HEK293 (cell line): ENCODE measurements at regions not wholly inside any gene's neighbourhood (a gene's known extent, or its start where the extent isn't known, plus 50 kb on each side); places are given as distances from the start of the nearest gene placed in this dataset.

Experiments used
- CTCF ChIA-PET: fragments of 350-600 bp; formaldehyde crosslinking; extraction: SDS; loops from one replicate; lab custom pipeline; 2021; ENCODE audit warnings: antibody characterized with exemption; lab: Yijun Ruan, JAX
- POLR2A ChIA-PET: fragments of 300-600 bp; formaldehyde crosslinking; extraction: SDS; loops from one replicate; lab custom pipeline; 2020; ENCODE audit warnings: antibody characterized with exemption, inconsistent platforms; lab: Yijun Ruan, JAX
- H3K27ac ChIP-seq: fragments of 200-500 bp; sonication (Bioruptor generic); 2 replicates; pipeline ENCODE4 v1.5.1; 2014; ENCODE audit warnings: low read depth, low read length, control low read depth, inconsistent platforms; ENCODE audit errors: extremely low read depth
- H3K36me3 ChIP-seq, 2 experiments: fragments of 200-500 bp in 1 of 2; sonication (Bioruptor generic) in 1 of 2; 1 replicate in 1 of 2; 2 replicates in 1 of 2; pipeline ENCODE4 v1.5.1; 2014 to 2017; ENCODE audit warnings: inconsistent platforms in 2 of 2, low read length in 2 of 2; ENCODE audit not compliant: control insufficient read depth in 2 of 2, insufficient read depth in 1 of 2
- H3K4me1 ChIP-seq: fragments of 200-500 bp; sonication (Bioruptor generic); 2 replicates; pipeline ENCODE4 v1.5.1; 2014; ENCODE audit warnings: mild to moderate bottlenecking, low read length, inconsistent platforms; ENCODE audit not compliant: control insufficient read depth, insufficient read depth
- H3K4me3 ChIP-seq: 2 replicates; pipeline ENCODE4 v1.5.1; 2011; ENCODE audit warnings: low read depth, mild to moderate bottlenecking, control low read depth, low read length, moderate library complexity
- H3K9me3 ChIP-seq: fragments of 200-500 bp; sonication (Bioruptor generic); 2 replicates; pipeline ENCODE4 v1.5.1; 2014; ENCODE audit warnings: low read depth, low read length, inconsistent platforms; ENCODE audit not compliant: control insufficient read depth, insufficient read depth
- HOXA7 ChIP-seq: sonication (generic); formaldehyde crosslinking; IDR thresholded peaks from 2 replicates; pipeline ENCODE4 v1.8.1; 2022; ENCODE audit warnings: missing genetic modification reagents, borderline replicate concordance
- KLF16 ChIP-seq: fragments of 450-650 bp; formaldehyde crosslinking; IDR thresholded peaks from 2 replicates; pipeline ENCODE4 v1.5.1; 2017; ENCODE audit warnings: missing biosample characterization, missing genetic modification characterization
- MEIS1 ChIP-seq: sonication (generic); formaldehyde crosslinking; IDR thresholded peaks from 2 replicates; pipeline ENCODE4 v1.8.1; 2022; ENCODE audit warnings: missing genetic modification reagents, mild to moderate bottlenecking, borderline replicate concordance
- SCRT1 ChIP-seq: fragments of 450-650 bp; formaldehyde crosslinking; IDR thresholded peaks from 2 replicates; pipeline ENCODE4 v1.5.1; 2016; ENCODE audit warnings: missing biosample characterization, missing genetic modification characterization, borderline replicate concordance
- YY1 ChIP-seq: fragments of 450-650 bp; formaldehyde crosslinking; IDR thresholded peaks from 2 replicates; pipeline ENCODE4 v1.5.1; 2018; ENCODE audit warnings: missing biosample characterization, missing genetic modification characterization
- ZBTB7A ChIP-seq: fragments of 450-650 bp; formaldehyde crosslinking; IDR thresholded peaks from 2 replicates; pipeline ENCODE4 v1.5.1; 2016; ENCODE audit warnings: low read depth, missing biosample characterization, missing genetic modification characterization
- ZNF133 ChIP-seq: fragments of 450-650 bp; formaldehyde crosslinking; IDR thresholded peaks from 2 replicates; pipeline ENCODE4 v1.5.1; 2016; ENCODE audit warnings: missing biosample characterization, missing genetic modification characterization
- ZNF140 ChIP-seq: fragments of 450-650 bp; formaldehyde crosslinking; IDR thresholded peaks from 2 replicates; pipeline ENCODE4 v1.5.1; 2016; ENCODE audit warnings: missing biosample characterization, missing genetic modification characterization
- ZNF16 ChIP-seq: fragments of 450-650 bp; formaldehyde crosslinking; IDR thresholded peaks from 2 replicates; pipeline ENCODE4 v1.5.1; 2016; ENCODE audit warnings: low read depth, missing biosample characterization, missing genetic modification characterization
- ZNF175 ChIP-seq: fragments of 450-650 bp; formaldehyde crosslinking; IDR thresholded peaks from 2 replicates; pipeline ENCODE4 v1.5.1; 2016; ENCODE audit warnings: missing biosample characterization, missing genetic modification characterization
- ZNF2 ChIP-seq: fragments of 450-650 bp; formaldehyde crosslinking; IDR thresholded peaks from 2 replicates; pipeline ENCODE4 v1.5.1; 2016; ENCODE audit warnings: missing biosample characterization, missing genetic modification characterization
- ZNF211 ChIP-seq: fragments of 450-650 bp; formaldehyde crosslinking; IDR thresholded peaks from 2 replicates; pipeline ENCODE4 v1.5.1; 2016; ENCODE audit warnings: low read depth, missing biosample characterization, missing genetic modification characterization
- ZNF223 ChIP-seq: fragments of 450-650 bp; formaldehyde crosslinking; IDR thresholded peaks from 2 replicates; pipeline ENCODE4 v1.5.1; 2016; ENCODE audit warnings: missing biosample characterization, missing genetic modification characterization
- ZNF473 ChIP-seq: fragments of 450-650 bp; formaldehyde crosslinking; IDR thresholded peaks from 2 replicates; pipeline ENCODE4 v1.5.1; 2017; ENCODE audit warnings: missing biosample characterization, missing genetic modification characterization
- ZNF48 ChIP-seq: fragments of 450-650 bp; formaldehyde crosslinking; IDR thresholded peaks from 2 replicates; pipeline ENCODE4 v1.5.1; 2016; ENCODE audit warnings: missing biosample characterization, missing genetic modification characterization
- ZNF501 ChIP-seq: fragments of 450-650 bp; formaldehyde crosslinking; IDR thresholded peaks from 2 replicates; pipeline ENCODE4 v1.5.1; 2016; ENCODE audit warnings: missing biosample characterization, missing genetic modification characterization
- ZNF529 ChIP-seq: fragments of 450-650 bp; formaldehyde crosslinking; IDR thresholded peaks from 2 replicates; pipeline ENCODE4 v1.5.1; 2017; ENCODE audit warnings: missing genetic modification characterization, missing biosample characterization; ENCODE audit not compliant: insufficient replicate concordance
- ZNF544 ChIP-seq: fragments of 450-650 bp; formaldehyde crosslinking; IDR thresholded peaks from 2 replicates; pipeline ENCODE4 v1.5.0; 2017; ENCODE audit warnings: missing biosample characterization, missing genetic modification characterization
- ZNF624 ChIP-seq: fragments of 450-650 bp; formaldehyde crosslinking; IDR thresholded peaks from 2 replicates; pipeline ENCODE4 v1.5.1; 2017; ENCODE audit warnings: missing biosample characterization, missing genetic modification characterization
- ZNF76 ChIP-seq: fragments of 450-650 bp; formaldehyde crosslinking; IDR thresholded peaks from 2 replicates; pipeline ENCODE4; 2016; ENCODE audit warnings: low read depth, missing biosample characterization, missing genetic modification characterization, borderline replicate concordance
- ZNF843 ChIP-seq: fragments of 450-650 bp; formaldehyde crosslinking; IDR thresholded peaks from 2 replicates; pipeline ENCODE4 v1.5.1; 2016; ENCODE audit warnings: missing biosample characterization, missing genetic modification characterization
- TF ChIP-seq, protein P1 (sequence below): fragments of 450-650 bp; formaldehyde crosslinking; IDR thresholded peaks from 2 replicates; pipeline ENCODE4 v1.5.1; 2017; ENCODE audit warnings: missing biosample characterization, missing genetic modification characterization
- TF ChIP-seq, protein P2 (sequence below): fragments of 450-650 bp; formaldehyde crosslinking; IDR thresholded peaks from 2 replicates; pipeline ENCODE4 v1.5.1; 2016; ENCODE audit warnings: missing biosample characterization, missing genetic modification characterization, low read depth
- TF ChIP-seq, protein P3 (sequence below): fragments of 450-650 bp; formaldehyde crosslinking; IDR thresholded peaks from 2 replicates; pipeline ENCODE4 v1.5.1; 2016; ENCODE audit warnings: missing biosample characterization, missing genetic modification characterization
- TF ChIP-seq, protein P4 (sequence below): fragments of 450-650 bp; formaldehyde crosslinking; IDR thresholded peaks from 2 replicates; pipeline ENCODE4 v1.5.1; 2016; ENCODE audit warnings: missing biosample characterization, missing genetic modification characterization

DNA sequence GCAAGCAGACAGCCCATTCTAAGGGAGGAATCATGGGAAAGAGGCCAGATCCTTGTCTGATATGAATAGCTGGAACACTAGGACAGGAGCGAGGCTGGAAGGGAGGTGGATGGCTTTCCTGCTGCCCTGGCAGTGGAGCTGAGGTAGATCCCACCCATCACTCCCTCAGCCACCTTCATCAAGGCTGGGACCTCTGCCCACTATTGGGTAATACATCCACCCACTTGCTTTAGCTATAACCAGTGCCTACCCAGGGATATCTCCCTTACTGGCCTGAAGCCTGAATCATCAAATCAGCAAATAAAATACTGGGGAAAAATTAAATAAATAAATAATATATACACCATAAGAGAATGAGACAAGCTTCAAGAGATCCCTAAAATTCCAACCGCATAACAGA lies 183.2 kb upstream of the KYNU start:
- no peaks in the 10 kb centered on the region for H3K36me3 ChIP-seq
- ChIA-PET CTCF (no interaction called here), POLR2A (no interaction called here)
- no peak overlapping the region for H3K27ac ChIP-seq
- no peaks in the 10 kb centered on the region for H3K4me1 ChIP-seq
- TF ChIP-seq ZNF133 (tag by site-specific recombination), result no peak
- TF ChIP-seq, protein P1, sequence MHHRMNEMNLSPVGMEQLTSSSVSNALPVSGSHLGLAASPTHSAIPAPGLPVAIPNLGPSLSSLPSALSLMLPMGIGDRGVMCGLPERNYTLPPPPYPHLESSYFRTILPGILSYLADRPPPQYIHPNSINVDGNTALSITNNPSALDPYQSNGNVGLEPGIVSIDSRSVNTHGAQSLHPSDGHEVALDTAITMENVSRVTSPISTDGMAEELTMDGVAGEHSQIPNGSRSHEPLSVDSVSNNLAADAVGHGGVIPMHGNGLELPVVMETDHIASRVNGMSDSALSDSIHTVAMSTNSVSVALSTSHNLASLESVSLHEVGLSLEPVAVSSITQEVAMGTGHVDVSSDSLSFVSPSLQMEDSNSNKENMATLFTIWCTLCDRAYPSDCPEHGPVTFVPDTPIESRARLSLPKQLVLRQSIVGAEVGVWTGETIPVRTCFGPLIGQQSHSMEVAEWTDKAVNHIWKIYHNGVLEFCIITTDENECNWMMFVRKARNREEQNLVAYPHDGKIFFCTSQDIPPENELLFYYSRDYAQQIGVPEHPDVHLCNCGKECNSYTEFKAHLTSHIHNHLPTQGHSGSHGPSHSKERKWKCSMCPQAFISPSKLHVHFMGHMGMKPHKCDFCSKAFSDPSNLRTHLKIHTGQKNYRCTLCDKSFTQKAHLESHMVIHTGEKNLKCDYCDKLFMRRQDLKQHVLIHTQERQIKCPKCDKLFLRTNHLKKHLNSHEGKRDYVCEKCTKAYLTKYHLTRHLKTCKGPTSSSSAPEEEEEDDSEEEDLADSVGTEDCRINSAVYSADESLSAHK, result no peak
- no peak for TF ChIP-seq YY1 (tag by site-specific recombination)
- no peak for TF ChIP-seq ZBTB7A
- TF ChIP-seq ZNF473, result no peak
- no peak for TF ChIP-seq ZNF223 (tag by site-specific recombination)
- TF ChIP-seq KLF16, result no peak
- TF ChIP-seq ZNF529 (tag by site-specific recombination), result no peak
- no peak for TF ChIP-seq ZNF211 (tag by site-specific recombination)
- TF ChIP-seq ZNF843 (tag by site-specific recombination), result no peak
- no peak for TF ChIP-seq SCRT1 (tag by site-specific recombination)
- no peak for TF ChIP-seq ZNF175 (tag by site-specific recombination)
- TF ChIP-seq ZNF2 (tag by site-specific recombination), result no peak
- no peak for TF ChIP-seq ZNF16 (tag by site-specific recombination)
- TF ChIP-seq, protein P2, sequence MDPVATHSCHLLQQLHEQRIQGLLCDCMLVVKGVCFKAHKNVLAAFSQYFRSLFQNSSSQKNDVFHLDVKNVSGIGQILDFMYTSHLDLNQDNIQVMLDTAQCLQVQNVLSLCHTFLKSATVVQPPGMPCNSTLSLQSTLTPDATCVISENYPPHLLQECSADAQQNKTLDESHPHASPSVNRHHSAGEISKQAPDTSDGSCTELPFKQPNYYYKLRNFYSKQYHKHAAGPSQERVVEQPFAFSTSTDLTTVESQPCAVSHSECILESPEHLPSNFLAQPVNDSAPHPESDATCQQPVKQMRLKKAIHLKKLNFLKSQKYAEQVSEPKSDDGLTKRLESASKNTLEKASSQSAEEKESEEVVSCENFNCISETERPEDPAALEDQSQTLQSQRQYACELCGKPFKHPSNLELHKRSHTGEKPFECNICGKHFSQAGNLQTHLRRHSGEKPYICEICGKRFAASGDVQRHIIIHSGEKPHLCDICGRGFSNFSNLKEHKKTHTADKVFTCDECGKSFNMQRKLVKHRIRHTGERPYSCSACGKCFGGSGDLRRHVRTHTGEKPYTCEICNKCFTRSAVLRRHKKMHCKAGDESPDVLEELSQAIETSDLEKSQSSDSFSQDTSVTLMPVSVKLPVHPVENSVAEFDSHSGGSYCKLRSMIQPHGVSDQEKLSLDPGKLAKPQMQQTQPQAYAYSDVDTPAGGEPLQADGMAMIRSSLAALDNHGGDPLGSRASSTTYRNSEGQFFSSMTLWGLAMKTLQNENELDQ (tag by site-specific recombination), result no peak
- no peak for TF ChIP-seq ZNF76 (tag by site-specific recombination)
- TF ChIP-seq ZNF140 (tag by site-specific recombination), result no peak
- no peak for TF ChIP-seq MEIS1
- TF ChIP-seq ZNF544, result no peak
- no peak overlapping the region for H3K4me3 ChIP-seq
- no peaks in the 10 kb centered on the region for H3K9me3 ChIP-seq

DNA sequence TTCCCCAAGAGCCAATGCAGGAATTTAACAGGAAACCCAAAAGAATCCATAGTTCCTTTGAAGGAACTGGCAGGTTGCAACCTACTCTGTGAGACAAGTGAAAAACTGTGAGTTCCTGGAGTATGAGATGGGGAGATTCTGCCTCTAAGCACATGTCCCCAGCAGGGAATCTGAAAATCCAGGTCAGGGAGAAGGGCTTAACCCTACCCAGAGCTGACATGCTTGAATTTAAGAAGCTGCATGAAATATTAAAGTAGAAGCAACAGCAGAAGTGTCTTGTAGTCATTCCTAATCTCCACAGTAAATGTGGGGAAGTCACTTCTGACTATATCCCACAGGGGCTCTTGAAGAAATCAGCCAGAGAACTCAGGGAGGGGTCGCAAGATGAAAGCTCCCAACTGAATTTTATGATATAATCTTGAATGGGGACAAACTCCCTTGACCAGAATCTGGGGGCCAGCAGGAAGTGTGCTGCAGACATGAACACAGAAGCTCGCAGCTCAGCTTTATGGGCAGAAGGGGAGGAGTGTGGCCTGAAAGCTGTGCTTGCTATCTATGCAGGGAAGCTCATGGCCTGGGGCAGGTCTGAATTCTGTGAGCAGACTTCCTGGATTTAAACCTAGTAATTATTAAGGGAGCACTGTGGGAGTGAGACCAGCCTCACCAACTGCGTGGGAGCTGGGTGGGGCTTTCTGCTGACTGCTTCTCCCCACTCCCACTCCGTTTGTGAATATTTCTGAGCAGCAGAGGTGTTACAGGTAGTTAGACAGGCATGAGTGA lies 184.1 kb upstream of the KYNU start:
- CTCF ChIA-PET, result interaction anchor here (0.5 to 0.8 kb wide), 3 partner anchors 119 to 277 kb away, joined by 3 to 4 read pairs (median 3); no protein-coding TSS in a partner anchor
- H3K9me3 ChIP-seq, result no peaks in the 10 kb centered on the region
- no peaks in the 10 kb centered on the region for H3K4me1 ChIP-seq
- POLR2A ChIA-PET, result no interaction called here
- H3K36me3 ChIP-seq, result no peaks in the 10 kb centered on the region
- TF ChIP-seq HOXA7, result no peak
- TF ChIP-seq, protein P3, sequence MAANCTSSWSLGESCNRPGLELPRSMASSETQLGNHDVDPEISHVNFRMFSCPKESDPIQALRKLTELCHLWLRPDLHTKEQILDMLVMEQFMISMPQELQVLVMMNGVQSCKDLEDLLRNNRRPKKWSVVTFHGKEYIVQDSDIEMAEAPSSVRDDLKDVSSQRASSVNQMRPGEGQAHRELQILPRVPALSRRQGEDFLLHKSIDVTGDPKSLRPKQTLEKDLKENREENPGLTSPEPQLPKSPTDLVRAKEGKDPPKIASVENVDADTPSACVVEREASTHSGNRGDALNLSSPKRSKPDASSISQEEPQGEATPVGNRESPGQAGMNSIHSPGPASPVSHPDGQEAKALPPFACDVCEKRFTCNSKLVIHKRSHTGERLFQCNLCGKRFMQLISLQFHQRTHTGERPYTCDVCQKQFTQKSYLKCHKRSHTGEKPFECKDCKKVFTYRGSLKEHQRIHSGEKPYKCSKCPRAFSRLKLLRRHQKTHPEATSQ (tag by site-specific recombination), result no peak
- TF ChIP-seq ZNF624, result no peak
- TF ChIP-seq ZNF48 (tag by site-specific recombination), result no peak
- TF ChIP-seq, protein P4, sequence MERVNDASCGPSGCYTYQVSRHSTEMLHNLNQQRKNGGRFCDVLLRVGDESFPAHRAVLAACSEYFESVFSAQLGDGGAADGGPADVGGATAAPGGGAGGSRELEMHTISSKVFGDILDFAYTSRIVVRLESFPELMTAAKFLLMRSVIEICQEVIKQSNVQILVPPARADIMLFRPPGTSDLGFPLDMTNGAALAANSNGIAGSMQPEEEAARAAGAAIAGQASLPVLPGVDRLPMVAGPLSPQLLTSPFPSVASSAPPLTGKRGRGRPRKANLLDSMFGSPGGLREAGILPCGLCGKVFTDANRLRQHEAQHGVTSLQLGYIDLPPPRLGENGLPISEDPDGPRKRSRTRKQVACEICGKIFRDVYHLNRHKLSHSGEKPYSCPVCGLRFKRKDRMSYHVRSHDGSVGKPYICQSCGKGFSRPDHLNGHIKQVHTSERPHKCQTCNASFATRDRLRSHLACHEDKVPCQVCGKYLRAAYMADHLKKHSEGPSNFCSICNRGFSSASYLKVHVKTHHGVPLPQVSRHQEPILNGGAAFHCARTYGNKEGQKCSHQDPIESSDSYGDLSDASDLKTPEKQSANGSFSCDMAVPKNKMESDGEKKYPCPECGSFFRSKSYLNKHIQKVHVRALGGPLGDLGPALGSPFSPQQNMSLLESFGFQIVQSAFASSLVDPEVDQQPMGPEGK (tag by site-specific recombination), result no peak
- TF ChIP-seq ZNF501 (tag by site-specific recombination), result no peak
- no peak overlapping the region for H3K4me3 ChIP-seq
- H3K27ac ChIP-seq, result no peak overlapping the region
